Thyroid gland (tissue), 4 donors: ENCODE measurements at regions not wholly inside any gene's neighbourhood (a gene's known extent, or its start where the extent isn't known, plus 50 kb on each side); places are given as distances from the start of the nearest gene placed in this dataset.

Source experiments
- CTCF ChIP-seq, 6 experiments: fragments of 200-600 bp in 3 of 6; fragments of 450-650 bp in 3 of 6; sonication (generic) in 3 of 6; IDR thresholded peaks; one replicate each; pipeline ENCODE4 v1.5.1; 2016 to 2019; ENCODE audit warnings: antibody characterized with exemption in 6 of 6, mild to moderate bottlenecking in 2 of 6, inconsistent platforms in 1 of 6, moderate library complexity in 1 of 6
- POLR2A ChIP-seq, 2 donors: fragments of 450-650 bp; IDR thresholded peaks; one replicate each; pipeline ENCODE4 v1.6.1; 2017; ENCODE audit warnings: antibody characterized with exemption in 2 of 2, mild to moderate bottlenecking in 2 of 2, moderate library complexity in 1 of 2

GRCh38 chr3:84783281-84783680 is 175.5 kb upstream of the CADM2 start:
- TF ChIP-seq CTCF (IDR thresholded peaks at IDR 0.05) (no peak), POLR2A (IDR thresholded peaks at IDR 0.05) (no peak)
